ENCODE measurements at regions not wholly inside any gene's neighbourhood (a gene's known extent, or its start where the extent isn't known, plus 50 kb on each side); places are given as distances from the start of the nearest gene placed in this dataset.

DNA sequence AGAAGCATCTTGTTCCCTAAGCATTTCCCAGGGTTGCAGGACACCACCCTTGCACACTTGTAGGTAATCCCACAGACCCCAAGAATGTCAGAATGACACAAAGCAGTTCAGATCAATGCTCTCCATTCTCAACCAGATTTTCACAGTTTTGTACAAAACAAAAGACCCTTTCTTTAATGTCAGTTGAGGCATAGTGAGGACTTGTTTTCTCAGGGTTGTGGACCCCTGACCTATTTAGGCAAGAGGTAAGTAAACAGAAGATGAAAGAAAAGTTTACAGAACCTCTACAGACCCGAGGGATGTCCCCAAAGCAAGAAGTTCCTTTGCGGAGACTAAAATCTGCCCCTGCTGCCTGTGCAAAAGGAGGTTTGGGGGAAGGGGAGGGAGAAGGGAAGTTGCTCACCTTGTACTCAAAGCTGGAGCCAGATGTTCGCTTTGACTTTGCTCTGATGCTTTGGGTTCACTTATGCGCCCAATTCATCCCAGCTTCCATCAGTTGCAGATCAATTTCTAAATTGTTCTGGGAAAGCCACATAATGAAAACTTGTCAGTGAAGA lies 635.4 kb downstream of the EPHA4 start (continued):
- TF ChIP-seq POGZ (CRISPR knock-in tag; IDR thresholded peaks at IDR 0.05), result 0 out of 2 replicates have a peak, but pooled peaks have one; percentile 17
- TF ChIP-seq KAT8 (CRISPR knock-in tag; IDR thresholded peaks at IDR 0.05), result no peak
- TF ChIP-seq EP300 (IDR thresholded peaks at IDR 0.05; ENCODE audit: low read depth in 2 of 2, low read length in 2 of 2), result peak in 1 of 2 experiments; percentile 87; a peak in 2 of 4 replicates
- no peak for TF ChIP-seq EP300 (CRISPR knock-in tag; IDR thresholded peaks at IDR 0.05; ENCODE audit: borderline replicate concordance)
- TF ChIP-seq KLF11 (CRISPR knock-in tag; IDR thresholded peaks at IDR 0.05), result no peak
- no peak for TF ChIP-seq TMF1 (CRISPR knock-in tag; IDR thresholded peaks at IDR 0.05; ENCODE audit: low read depth)
- TF ChIP-seq, protein P1, sequence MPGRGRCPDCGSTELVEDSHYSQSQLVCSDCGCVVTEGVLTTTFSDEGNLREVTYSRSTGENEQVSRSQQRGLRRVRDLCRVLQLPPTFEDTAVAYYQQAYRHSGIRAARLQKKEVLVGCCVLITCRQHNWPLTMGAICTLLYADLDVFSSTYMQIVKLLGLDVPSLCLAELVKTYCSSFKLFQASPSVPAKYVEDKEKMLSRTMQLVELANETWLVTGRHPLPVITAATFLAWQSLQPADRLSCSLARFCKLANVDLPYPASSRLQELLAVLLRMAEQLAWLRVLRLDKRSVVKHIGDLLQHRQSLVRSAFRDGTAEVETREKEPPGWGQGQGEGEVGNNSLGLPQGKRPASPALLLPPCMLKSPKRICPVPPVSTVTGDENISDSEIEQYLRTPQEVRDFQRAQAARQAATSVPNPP (CRISPR knock-in tag; IDR thresholded peaks at IDR 0.05), result no peak
- no peak for TF ChIP-seq TCF12 (IDR thresholded peaks at IDR 0.05)
- TF ChIP-seq TCF12 (CRISPR knock-in tag; IDR thresholded peaks at IDR 0.05), result no peak
- TF ChIP-seq, protein P2, sequence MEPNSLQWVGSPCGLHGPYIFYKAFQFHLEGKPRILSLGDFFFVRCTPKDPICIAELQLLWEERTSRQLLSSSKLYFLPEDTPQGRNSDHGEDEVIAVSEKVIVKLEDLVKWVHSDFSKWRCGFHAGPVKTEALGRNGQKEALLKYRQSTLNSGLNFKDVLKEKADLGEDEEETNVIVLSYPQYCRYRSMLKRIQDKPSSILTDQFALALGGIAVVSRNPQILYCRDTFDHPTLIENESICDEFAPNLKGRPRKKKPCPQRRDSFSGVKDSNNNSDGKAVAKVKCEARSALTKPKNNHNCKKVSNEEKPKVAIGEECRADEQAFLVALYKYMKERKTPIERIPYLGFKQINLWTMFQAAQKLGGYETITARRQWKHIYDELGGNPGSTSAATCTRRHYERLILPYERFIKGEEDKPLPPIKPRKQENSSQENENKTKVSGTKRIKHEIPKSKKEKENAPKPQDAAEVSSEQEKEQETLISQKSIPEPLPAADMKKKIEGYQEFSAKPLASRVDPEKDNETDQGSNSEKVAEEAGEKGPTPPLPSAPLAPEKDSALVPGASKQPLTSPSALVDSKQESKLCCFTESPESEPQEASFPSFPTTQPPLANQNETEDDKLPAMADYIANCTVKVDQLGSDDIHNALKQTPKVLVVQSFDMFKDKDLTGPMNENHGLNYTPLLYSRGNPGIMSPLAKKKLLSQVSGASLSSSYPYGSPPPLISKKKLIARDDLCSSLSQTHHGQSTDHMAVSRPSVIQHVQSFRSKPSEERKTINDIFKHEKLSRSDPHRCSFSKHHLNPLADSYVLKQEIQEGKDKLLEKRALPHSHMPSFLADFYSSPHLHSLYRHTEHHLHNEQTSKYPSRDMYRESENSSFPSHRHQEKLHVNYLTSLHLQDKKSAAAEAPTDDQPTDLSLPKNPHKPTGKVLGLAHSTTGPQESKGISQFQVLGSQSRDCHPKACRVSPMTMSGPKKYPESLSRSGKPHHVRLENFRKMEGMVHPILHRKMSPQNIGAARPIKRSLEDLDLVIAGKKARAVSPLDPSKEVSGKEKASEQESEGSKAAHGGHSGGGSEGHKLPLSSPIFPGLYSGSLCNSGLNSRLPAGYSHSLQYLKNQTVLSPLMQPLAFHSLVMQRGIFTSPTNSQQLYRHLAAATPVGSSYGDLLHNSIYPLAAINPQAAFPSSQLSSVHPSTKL (CRISPR knock-in tag; IDR thresholded peaks at IDR 0.05), result 0 out of 2 replicates have a peak, but pooled peaks have one; percentile 32
- no peak; the same call in 1 of the 2 replicates for TF ChIP-seq FOXJ3 (CRISPR knock-in tag; IDR thresholded peaks at IDR 0.05; ENCODE audit: borderline replicate concordance)
- TF ChIP-seq FOXA3 (CRISPR knock-in tag; IDR thresholded peaks at IDR 0.05), result 0 out of 2 replicates have a peak, but pooled peaks have one; percentile 27
- no peak for TF ChIP-seq MXD4 (CRISPR knock-in tag; IDR thresholded peaks at IDR 0.05)
- 0 out of 2 replicates have a peak, but pooled peaks have one; percentile 65 for TF ChIP-seq RXRB (CRISPR knock-in tag; IDR thresholded peaks at IDR 0.05; ENCODE audit: borderline replicate concordance)
- TF ChIP-seq, protein P3, sequence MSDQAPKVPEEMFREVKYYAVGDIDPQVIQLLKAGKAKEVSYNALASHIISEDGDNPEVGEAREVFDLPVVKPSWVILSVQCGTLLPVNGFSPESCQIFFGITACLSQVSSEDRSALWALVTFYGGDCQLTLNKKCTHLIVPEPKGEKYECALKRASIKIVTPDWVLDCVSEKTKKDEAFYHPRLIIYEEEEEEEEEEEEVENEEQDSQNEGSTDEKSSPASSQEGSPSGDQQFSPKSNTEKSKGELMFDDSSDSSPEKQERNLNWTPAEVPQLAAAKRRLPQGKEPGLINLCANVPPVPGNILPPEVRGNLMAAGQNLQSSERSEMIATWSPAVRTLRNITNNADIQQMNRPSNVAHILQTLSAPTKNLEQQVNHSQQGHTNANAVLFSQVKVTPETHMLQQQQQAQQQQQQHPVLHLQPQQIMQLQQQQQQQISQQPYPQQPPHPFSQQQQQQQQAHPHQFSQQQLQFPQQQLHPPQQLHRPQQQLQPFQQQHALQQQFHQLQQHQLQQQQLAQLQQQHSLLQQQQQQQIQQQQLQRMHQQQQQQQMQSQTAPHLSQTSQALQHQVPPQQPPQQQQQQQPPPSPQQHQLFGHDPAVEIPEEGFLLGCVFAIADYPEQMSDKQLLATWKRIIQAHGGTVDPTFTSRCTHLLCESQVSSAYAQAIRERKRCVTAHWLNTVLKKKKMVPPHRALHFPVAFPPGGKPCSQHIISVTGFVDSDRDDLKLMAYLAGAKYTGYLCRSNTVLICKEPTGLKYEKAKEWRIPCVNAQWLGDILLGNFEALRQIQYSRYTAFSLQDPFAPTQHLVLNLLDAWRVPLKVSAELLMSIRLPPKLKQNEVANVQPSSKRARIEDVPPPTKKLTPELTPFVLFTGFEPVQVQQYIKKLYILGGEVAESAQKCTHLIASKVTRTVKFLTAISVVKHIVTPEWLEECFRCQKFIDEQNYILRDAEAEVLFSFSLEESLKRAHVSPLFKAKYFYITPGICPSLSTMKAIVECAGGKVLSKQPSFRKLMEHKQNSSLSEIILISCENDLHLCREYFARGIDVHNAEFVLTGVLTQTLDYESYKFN (CRISPR knock-in tag; conservative IDR thresholded peaks at IDR 0.05), result peak; percentile 56
- TF ChIP-seq ZFP90 (CRISPR knock-in tag; IDR thresholded peaks at IDR 0.05; ENCODE audit: borderline replicate concordance), result no peak
- no peak for TF ChIP-seq MEIS2 (CRISPR knock-in tag; IDR thresholded peaks at IDR 0.05)
- TF ChIP-seq, protein P4, sequence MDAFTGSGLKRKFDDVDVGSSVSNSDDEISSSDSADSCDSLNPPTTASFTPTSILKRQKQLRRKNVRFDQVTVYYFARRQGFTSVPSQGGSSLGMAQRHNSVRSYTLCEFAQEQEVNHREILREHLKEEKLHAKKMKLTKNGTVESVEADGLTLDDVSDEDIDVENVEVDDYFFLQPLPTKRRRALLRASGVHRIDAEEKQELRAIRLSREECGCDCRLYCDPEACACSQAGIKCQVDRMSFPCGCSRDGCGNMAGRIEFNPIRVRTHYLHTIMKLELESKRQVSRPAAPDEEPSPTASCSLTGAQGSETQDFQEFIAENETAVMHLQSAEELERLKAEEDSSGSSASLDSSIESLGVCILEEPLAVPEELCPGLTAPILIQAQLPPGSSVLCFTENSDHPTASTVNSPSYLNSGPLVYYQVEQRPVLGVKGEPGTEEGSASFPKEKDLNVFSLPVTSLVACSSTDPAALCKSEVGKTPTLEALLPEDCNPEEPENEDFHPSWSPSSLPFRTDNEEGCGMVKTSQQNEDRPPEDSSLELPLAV (CRISPR knock-in tag; conservative IDR thresholded peaks at IDR 0.05; ENCODE audit: low read depth), result no peak
- TF ChIP-seq SKI (IDR thresholded peaks at IDR 0.05; ENCODE audit: partially characterized antibody), result no peak
- no peak for TF ChIP-seq HNRNPH1 (optimal IDR thresholded peaks at IDR 0.05; ENCODE audit: low read depth, low read length)
